ENCODE measurements at regions not wholly inside any gene's neighbourhood (a gene's known extent, or its start where the extent isn't known, plus 50 kb on each side); places are given as distances from the start of the nearest gene placed in this dataset.

GRCh38 chr5:92428415-92428814, 1045.3 kb upstream of the ARRDC3 start:
- TF ChIP-seq CTCF (conservative IDR thresholded peaks at IDR 0.05; ENCODE audit: low read depth in 2 of 2), result no peak
- no peak for TF ChIP-seq POLR2AphosphoS5 (IDR thresholded peaks at IDR 0.05; ENCODE audit: low read depth)
- no peak for TF ChIP-seq EZH2 (IDR thresholded peaks at IDR 0.05; ENCODE audit: low read depth, unreplicated experiment)

Data from GM23338 (cell line).